Spleen (tissue), 7 donors: ENCODE measurements at regions not wholly inside any gene's neighbourhood (a gene's known extent, or its start where the extent isn't known, plus 50 kb on each side); places are given as distances from the start of the nearest gene placed in this dataset.

Source experiments
- POLR2A ChIP-seq, 3 donors: fragments of 450-650 bp; IDR thresholded peaks; one replicate each; pipeline ENCODE4 v1.5.1; 2017; ENCODE audit warnings: antibody characterized with exemption in 3 of 3, mild to moderate bottlenecking in 1 of 3
- POLR2AphosphoS5 ChIP-seq, 3 donors: sonication (generic); formaldehyde crosslinking; IDR thresholded peaks; one replicate each; pipeline ENCODE4 v1.5.1; 2017; ENCODE audit warnings: antibody characterized with exemption in 3 of 3
- TF ChIP-seq, protein P1 (sequence below), 11 experiments: fragments of 200-600 bp in 7 of 11; fragments of 450-650 bp in 4 of 11; sonication (generic) in 4 of 11; IDR thresholded peaks in 8 of 11; conservative IDR thresholded peaks in 3 of 11; 1 replicate in 7 of 11; 2 replicates in 4 of 11; pipeline versions ENCODE4 v1.4.0 to v1.8.0; 2016 to 2021; ENCODE audit warnings: antibody characterized with exemption in 11 of 11, inconsistent platforms in 4 of 11, mild to moderate bottlenecking in 1 of 11
- donor health status: DM: no; HTN: no; CAD: no; lungs with moderate emphysema.
- donor health status: DM: no; HTN: no; CAD: no.
- donor health status: DM: no; HTN: no; CAD: no.

DNA sequence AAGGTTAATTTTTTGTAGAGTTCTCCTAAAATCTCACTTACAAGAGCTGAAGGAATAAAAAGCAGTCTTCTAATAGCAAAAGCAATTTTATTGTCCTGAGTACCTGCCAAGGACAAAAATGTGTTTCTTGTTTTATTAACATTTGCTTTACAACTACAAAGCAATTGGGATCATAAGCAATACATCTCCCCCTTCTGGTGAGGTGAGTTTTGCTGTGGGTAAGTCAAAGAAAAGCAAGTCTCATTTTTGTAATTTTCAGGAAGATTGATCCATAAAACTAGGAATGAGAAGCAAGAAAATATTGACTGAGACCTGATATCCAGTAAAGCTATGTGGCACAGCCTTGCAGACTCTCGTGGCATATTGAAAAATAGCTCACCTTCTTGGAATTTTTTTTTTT is 2162.7 kb downstream of the NCAM2 start:
- TF ChIP-seq, protein P1, sequence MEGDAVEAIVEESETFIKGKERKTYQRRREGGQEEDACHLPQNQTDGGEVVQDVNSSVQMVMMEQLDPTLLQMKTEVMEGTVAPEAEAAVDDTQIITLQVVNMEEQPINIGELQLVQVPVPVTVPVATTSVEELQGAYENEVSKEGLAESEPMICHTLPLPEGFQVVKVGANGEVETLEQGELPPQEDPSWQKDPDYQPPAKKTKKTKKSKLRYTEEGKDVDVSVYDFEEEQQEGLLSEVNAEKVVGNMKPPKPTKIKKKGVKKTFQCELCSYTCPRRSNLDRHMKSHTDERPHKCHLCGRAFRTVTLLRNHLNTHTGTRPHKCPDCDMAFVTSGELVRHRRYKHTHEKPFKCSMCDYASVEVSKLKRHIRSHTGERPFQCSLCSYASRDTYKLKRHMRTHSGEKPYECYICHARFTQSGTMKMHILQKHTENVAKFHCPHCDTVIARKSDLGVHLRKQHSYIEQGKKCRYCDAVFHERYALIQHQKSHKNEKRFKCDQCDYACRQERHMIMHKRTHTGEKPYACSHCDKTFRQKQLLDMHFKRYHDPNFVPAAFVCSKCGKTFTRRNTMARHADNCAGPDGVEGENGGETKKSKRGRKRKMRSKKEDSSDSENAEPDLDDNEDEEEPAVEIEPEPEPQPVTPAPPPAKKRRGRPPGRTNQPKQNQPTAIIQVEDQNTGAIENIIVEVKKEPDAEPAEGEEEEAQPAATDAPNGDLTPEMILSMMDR (IDR thresholded peaks at IDR 0.05 in 8 of 11, conservative IDR thresholded peaks at IDR 0.05 in 3 of 11) = no peak
- TF ChIP-seq POLR2A (IDR thresholded peaks at IDR 0.05) (no peak), POLR2AphosphoS5 (IDR thresholded peaks at IDR 0.05) (no peak)
